ENCODE measurements at regions not wholly inside any gene's neighbourhood (a gene's known extent, or its start where the extent isn't known, plus 50 kb on each side); places are given as distances from the start of the nearest gene placed in this dataset.

DNA sequence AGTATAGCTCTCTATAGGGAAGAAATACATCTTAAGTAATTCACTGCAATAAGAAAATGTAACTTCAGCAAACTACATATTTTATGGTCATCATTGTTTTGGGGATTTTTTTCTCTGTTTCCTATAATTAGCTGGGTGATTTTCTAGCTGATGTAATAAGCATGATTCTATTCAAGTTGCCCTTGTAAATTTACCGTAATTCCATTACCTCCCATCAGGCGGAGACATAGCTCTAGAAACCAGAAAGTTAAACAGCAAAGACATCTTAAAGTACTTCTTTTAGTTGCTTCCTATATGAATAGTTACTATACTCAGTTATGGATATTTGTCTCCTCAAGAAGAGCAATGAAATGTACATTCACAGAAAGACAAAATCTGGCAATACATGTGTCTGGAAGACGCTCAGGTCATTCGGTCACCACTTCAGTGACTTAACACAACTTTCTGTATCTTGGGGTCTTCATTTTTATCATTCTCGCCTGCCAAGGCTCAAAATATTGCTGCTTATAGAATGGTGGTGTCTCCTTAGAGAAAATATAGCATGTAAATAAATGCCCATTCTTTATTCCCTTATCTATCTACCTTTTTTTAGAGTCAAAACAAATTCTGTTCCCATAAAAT is 239.9 kb upstream of the ZC3H12C start:
- TF ChIP-seq CTCF (IDR thresholded peaks at IDR 0.05; ENCODE audit: low read depth, low read length) = peak; percentile 39
- no peak for TF ChIP-seq MYC (IDR thresholded peaks at IDR 0.05; ENCODE audit: low read depth, low read length)
